ENCODE measurements at regions not wholly inside any gene's neighbourhood (a gene's known extent, or its start where the extent isn't known, plus 50 kb on each side); places are given as distances from the start of the nearest gene placed in this dataset.

DNA sequence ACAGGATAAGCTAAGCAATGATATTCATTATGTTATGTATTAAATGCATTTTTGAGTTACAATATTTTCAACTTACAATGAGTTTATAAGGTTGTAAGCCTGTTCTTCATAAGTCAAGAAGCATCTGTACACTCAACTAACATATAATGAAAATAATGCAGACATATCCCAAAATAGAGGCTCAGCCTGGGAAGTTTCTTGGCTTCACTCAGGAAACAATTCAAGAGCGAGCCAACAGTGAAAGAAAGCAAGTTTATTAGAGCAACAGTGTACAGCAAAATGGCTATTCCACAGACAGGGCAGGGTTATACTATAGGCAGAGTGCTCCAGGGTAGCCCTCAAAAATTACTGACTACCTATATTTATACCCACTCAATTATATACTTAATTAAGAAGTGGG, 1581.8 kb downstream of the HACE1 start:
- no peak overlapping the region for H3K4me2 ChIP-seq (ENCODE audit: insufficient read depth, low read length)
- H3K9me3 ChIP-seq (replicated peaks; ENCODE audit: control insufficient read depth, insufficient read depth, low read length) = no peaks in the 10 kb centered on the region
- no peaks in the 10 kb centered on the region for H3K79me2 ChIP-seq (ENCODE audit: control insufficient read depth, insufficient read depth, low read length)
- H4K20me1 ChIP-seq (replicated peaks; ENCODE audit: control insufficient read depth, extremely low read depth, insufficient read depth, low read length) = no peaks in the 10 kb centered on the region
- H3K36me3 ChIP-seq (ENCODE audit: control insufficient read depth in 2 of 2, extremely low read depth in 1 of 2, insufficient read depth in 2 of 2, low read length in 2 of 2) = no peaks in the 10 kb centered on the region
- TF ChIP-seq, protein P1, sequence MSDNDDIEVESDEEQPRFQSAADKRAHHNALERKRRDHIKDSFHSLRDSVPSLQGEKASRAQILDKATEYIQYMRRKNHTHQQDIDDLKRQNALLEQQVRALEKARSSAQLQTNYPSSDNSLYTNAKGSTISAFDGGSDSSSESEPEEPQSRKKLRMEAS (IDR thresholded peaks at IDR 0.05; ENCODE audit: insufficient read depth, insufficient read length) = no peak
- TF ChIP-seq POLR2AphosphoS5 (IDR thresholded peaks at IDR 0.05; ENCODE audit: insufficient read depth, low read depth, low read length) = no peak
- ChIA-PET CTCF (interaction anchor here (0.6 to 1.8 kb wide), 2 partner anchors 11 to 385 kb away, joined by 3 to 4 read pairs; no protein-coding TSS in a partner anchor), POLR2A (no interaction called here)
- H3K9ac ChIP-seq (replicated peaks; ENCODE audit: extremely low read depth, insufficient read depth, low read length) = no peak overlapping the region
- no peaks in the 10 kb centered on the region for H3K27me3 ChIP-seq (ENCODE audit: control insufficient read depth in 2 of 2, insufficient read depth in 2 of 2, low read length in 2 of 2)
- dilution Hi-C loops (cut with MboI; ENCODE audit: extremely low pct_ligation_motif_present, low sequenced_read_pairs) (no loop called here), intact Hi-C loops (cut with micrococcal nuclease) (no loop called here)
- H3K4me1 ChIP-seq (ENCODE audit: control insufficient read depth, extremely low read depth, insufficient read depth, low read length) = no peaks in the 10 kb centered on the region
- no peak for DNase-seq (ENCODE audit: low read depth, low spot score)
- no peaks in the 10 kb centered on the region for H3K9me1 ChIP-seq (replicated peaks; ENCODE audit: control insufficient read depth, extremely low read depth, insufficient read depth, low read length)
- no peak overlapping the region for H2AFZ ChIP-seq (ENCODE audit: low read depth, low read length)
- no peak overlapping the region for H3K27ac ChIP-seq (ENCODE audit: insufficient read depth, low read depth, low read length)
- no peak for FAIRE-seq
- H3K4me3 ChIP-seq (replicated peaks in 1 of 3; ENCODE audit: insufficient read depth in 1 of 3, low read depth in 1 of 3, low read length in 3 of 3) = no peak overlapping the region
- no TSS peak for BruUV-seq (replicated peaks)

DNA sequence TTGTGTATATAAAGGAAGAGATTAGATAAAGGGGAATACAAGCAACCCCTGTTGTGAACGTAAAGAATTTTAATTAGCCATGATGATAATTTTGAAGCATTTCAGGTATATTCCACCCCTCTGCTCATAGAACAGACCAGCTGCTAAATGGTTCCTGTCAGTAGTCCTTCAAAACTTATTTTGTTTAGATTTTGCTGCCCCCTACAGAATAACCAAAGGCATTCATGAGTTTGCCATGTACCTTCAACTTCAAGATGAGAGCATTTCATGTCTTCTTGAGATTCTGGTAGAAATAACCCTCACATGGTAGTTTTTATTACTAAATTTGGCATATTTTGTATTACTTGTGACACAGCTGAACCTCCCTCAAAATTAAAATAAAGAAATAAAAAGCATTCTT, 1586.7 kb downstream of the HACE1 start:
- no peak overlapping the region for H3K9ac ChIP-seq (replicated peaks; ENCODE audit: extremely low read depth, insufficient read depth, low read length)
- dilution Hi-C loops (cut with MboI; ENCODE audit: extremely low pct_ligation_motif_present, low sequenced_read_pairs) (no loop called here), intact Hi-C loops (cut with micrococcal nuclease) (no loop called here)
- no peak overlapping the region for H3K27ac ChIP-seq (ENCODE audit: insufficient read depth, low read depth, low read length)
- ChIA-PET POLR2A (no interaction called here), CTCF (no interaction called here)
- H3K4me2 ChIP-seq (ENCODE audit: insufficient read depth, low read length) = no peak overlapping the region
- TF ChIP-seq FOS (IDR thresholded peaks at IDR 0.05; ENCODE audit: borderline replicate concordance, insufficient read depth, low read length) = no peak
- no peak for TF ChIP-seq POLR2A (IDR thresholded peaks at IDR 0.05; ENCODE audit: low read depth, low read length)
- TF ChIP-seq POLR2AphosphoS5 (IDR thresholded peaks at IDR 0.05; ENCODE audit: insufficient read depth, low read depth, low read length) = no peak
- TF ChIP-seq, protein P1 (IDR thresholded peaks at IDR 0.05; ENCODE audit: insufficient read depth, insufficient read length) = no peak
- TF ChIP-seq CTCF (IDR thresholded peaks at IDR 0.05; ENCODE audit: extremely low read depth in 1 of 2, insufficient read depth in 1 of 2, low read depth in 1 of 2, low read length in 2 of 2) = no peak
- TF ChIP-seq GATA2 (IDR thresholded peaks at IDR 0.05; ENCODE audit: insufficient read depth, insufficient read length, low read depth, low read length) = no peak
- TF ChIP-seq JUN (IDR thresholded peaks at IDR 0.05; ENCODE audit: borderline replicate concordance, insufficient read depth, insufficient read length, low read depth) = no peak
- TF ChIP-seq EZH2 (IDR thresholded peaks at IDR 0.05; ENCODE audit: borderline replicate concordance, low read depth, low read length, severe bottlenecking) = no peak
- TF ChIP-seq MYC (IDR thresholded peaks at IDR 0.05; ENCODE audit: low read depth, low read length) = no peak
- no peaks in the 10 kb centered on the region for H3K27me3 ChIP-seq (ENCODE audit: control insufficient read depth in 2 of 2, insufficient read depth in 2 of 2, low read length in 2 of 2)
- H3K4me3 ChIP-seq (replicated peaks in 1 of 3; ENCODE audit: insufficient read depth in 1 of 3, low read depth in 1 of 3, low read length in 3 of 3) = no peak overlapping the region
- H3K4me1 ChIP-seq (ENCODE audit: control insufficient read depth, extremely low read depth, insufficient read depth, low read length) = no peaks in the 10 kb centered on the region
- no peaks in the 10 kb centered on the region for H3K9me3 ChIP-seq (replicated peaks; ENCODE audit: control insufficient read depth, insufficient read depth, low read length)
- FAIRE-seq (no peak), DNase-seq (ENCODE audit: low read depth, low spot score) (no peak)
- no TSS peak for BruUV-seq (replicated peaks)
- no peaks in the 10 kb centered on the region for H3K36me3 ChIP-seq (ENCODE audit: control insufficient read depth in 2 of 2, extremely low read depth in 1 of 2, insufficient read depth in 2 of 2, low read length in 2 of 2)
- H3K9me1 ChIP-seq (replicated peaks; ENCODE audit: control insufficient read depth, extremely low read depth, insufficient read depth, low read length) = no peaks in the 10 kb centered on the region
- H3K79me2 ChIP-seq (ENCODE audit: control insufficient read depth, insufficient read depth, low read length) = no peaks in the 10 kb centered on the region
- no peaks in the 10 kb centered on the region for H4K20me1 ChIP-seq (replicated peaks; ENCODE audit: control insufficient read depth, extremely low read depth, insufficient read depth, low read length)
- no peak overlapping the region for H2AFZ ChIP-seq (ENCODE audit: low read depth, low read length)

Data from endothelial cell of umbilical vein (primary cell).